ENCODE measurements at regions not wholly inside any gene's neighbourhood (a gene's known extent, or its start where the extent isn't known, plus 50 kb on each side); places are given as distances from the start of the nearest gene placed in this dataset.

DNA sequence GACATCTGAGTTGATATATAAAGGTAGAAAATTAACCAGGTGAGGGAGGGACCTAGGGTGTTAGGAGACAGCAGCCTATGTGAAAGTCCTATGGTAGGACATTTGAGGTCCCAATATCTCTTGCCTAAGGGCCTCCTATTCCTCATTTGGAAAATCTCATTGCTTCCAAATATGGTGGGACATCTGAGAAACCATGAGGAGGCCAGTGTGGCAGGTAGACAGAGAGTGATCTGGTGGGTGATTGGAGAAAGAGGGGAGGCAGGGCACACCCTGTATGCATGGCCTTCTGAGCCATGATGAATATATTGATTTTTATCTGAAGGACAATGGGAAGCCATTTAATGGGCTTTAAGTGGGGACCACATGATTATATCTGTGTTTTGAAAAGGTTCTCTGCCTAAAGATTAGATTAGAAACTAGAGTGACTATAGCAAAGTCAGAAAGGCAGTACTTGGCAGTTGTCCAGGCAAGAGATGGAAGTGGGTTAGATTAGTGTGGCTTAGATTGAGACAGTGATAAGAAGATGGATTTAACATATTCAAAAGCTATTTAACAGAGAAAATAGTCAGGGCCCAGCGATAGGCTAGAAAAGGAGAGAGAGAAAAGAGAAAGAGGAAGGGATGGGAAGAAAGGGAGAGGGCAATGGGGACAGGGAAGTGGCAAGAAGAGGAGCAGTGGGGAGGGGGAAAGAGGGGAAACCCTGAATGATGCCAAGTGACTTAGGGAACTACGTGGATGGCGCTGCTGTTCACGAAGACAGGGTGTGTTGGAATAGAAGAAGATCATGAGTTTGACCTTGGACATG, 237.2 kb upstream of the SRRM4 start:
- no peak overlapping the region for H3K9ac ChIP-seq (replicated peaks in 1 of 4; ENCODE audit: extremely low read depth in 1 of 4, low read depth in 3 of 4, low read length in 3 of 4)
- DNase-seq (ENCODE audit: low read depth in 1 of 2, low spot score in 2 of 2) = no peak
- no peak for FAIRE-seq
- no peak overlapping the region for H2AK5ac ChIP-seq (ENCODE audit: low read depth, low read length)
- no peak overlapping the region for H3K18ac ChIP-seq (ENCODE audit: extremely low read depth, low read length)
- no peak overlapping the region for H2BK120ac ChIP-seq (replicated peaks; ENCODE audit: low read depth, low read length)
- H4K8ac ChIP-seq (ENCODE audit: extremely low read depth, insufficient read depth, low read length) = no peak overlapping the region
- ChIA-PET CTCF (ENCODE audit: partially characterized antibody) (interaction anchor here (0.9 kb wide), 1 partner anchor 104 kb away, joined by 3 read pairs; no protein-coding TSS in a partner anchor), POLR2A (ENCODE audit: partially characterized antibody) (no interaction called here)
- no peak overlapping the region for H2AFZ ChIP-seq (ENCODE audit: low read length)
- H3K79me1 ChIP-seq (ENCODE audit: low read depth, low read length) = no peaks in the 10 kb centered on the region
- no peak overlapping the region for H3K56ac ChIP-seq (replicated peaks; ENCODE audit: insufficient read length, low read depth, low read length)
- H3K9me3 ChIP-seq (ENCODE audit: insufficient read depth in 2 of 2, low read depth in 1 of 2, low read length in 1 of 2) = no peaks in the 10 kb centered on the region
- no peak overlapping the region for H3K14ac ChIP-seq (ENCODE audit: insufficient read length)
- no peak overlapping the region for H4K5ac ChIP-seq (ENCODE audit: insufficient read length, low read depth, low read length)
- H3K27me3 ChIP-seq (replicated peaks in 1 of 4; ENCODE audit: control insufficient read depth in 3 of 4, extremely low read depth in 1 of 4, insufficient read depth in 3 of 4, low read length in 3 of 4) = no peaks in the 10 kb centered on the region
- no peak overlapping the region for H3K4me2 ChIP-seq (ENCODE audit: insufficient read depth in 1 of 2, low read depth in 2 of 2, low read length in 2 of 2)
- H3K79me2 ChIP-seq (ENCODE audit: control insufficient read depth in 1 of 2, insufficient read depth in 2 of 2, low read length in 2 of 2) = no peaks in the 10 kb centered on the region
- H4K91ac ChIP-seq (replicated peaks; ENCODE audit: insufficient read length, low read length) = no peak overlapping the region
- no peaks in the 10 kb centered on the region for H4K20me1 ChIP-seq (replicated peaks in 1 of 2; ENCODE audit: control insufficient read depth in 1 of 2, insufficient read depth in 2 of 2, low read length in 2 of 2)
- no peaks in the 10 kb centered on the region for H3K4me1 ChIP-seq (replicated peaks in 1 of 4; ENCODE audit: control insufficient read depth in 3 of 4, insufficient read depth in 4 of 4, low read length in 3 of 4)
- H2BK20ac ChIP-seq (ENCODE audit: low read length) = no peak overlapping the region
- no peaks in the 10 kb centered on the region for H3K36me3 ChIP-seq (ENCODE audit: control insufficient read depth in 2 of 4, insufficient read depth in 4 of 4, low read length in 3 of 4)
- no peak overlapping the region for H3K27ac ChIP-seq (ENCODE audit: low read depth, low read length)
- H2BK5ac ChIP-seq (ENCODE audit: low read depth, low read length) = no peak overlapping the region
- no peak overlapping the region for H2BK12ac ChIP-seq (ENCODE audit: low read depth, low read length)
- no peaks in the 10 kb centered on the region; the same call in 1 of the 2 replicates for H3K23me2 ChIP-seq (ENCODE audit: low read depth, low read length)
- H3K23ac ChIP-seq (ENCODE audit: insufficient read length) = no peak overlapping the region
- no peak overlapping the region for H2BK15ac ChIP-seq (ENCODE audit: low read length)
- H3K4ac ChIP-seq (replicated peaks; ENCODE audit: insufficient read length, low read depth, low read length) = no peak overlapping the region
- 94% methylated on average over 4 of the region's 4 CpGs; no CpG with 5 or more reads in 1 of the 2 experiments for WGBS, 2 experiments (ENCODE audit: extremely low coverage in 1 of 2, insufficient coverage in 1 of 2, insufficient read length in 1 of 2, insufficient replicate concordance in 2 of 2, low coverage in 1 of 2, low lambda C conversion rate in 2 of 2, missing lambda C conversion rate in 1 of 2)
- H3K4me3 ChIP-seq (ENCODE audit: extremely low read depth in 1 of 4, insufficient read depth in 2 of 4, low read depth in 3 of 4, low read length in 4 of 4) = no peak overlapping the region
- TF ChIP-seq POLR2A (IDR thresholded peaks at IDR 0.05; ENCODE audit: control extremely low read depth in 1 of 2, low read depth in 2 of 2, low read length in 2 of 2) (no peak), TAF1 (IDR thresholded peaks at IDR 0.05; ENCODE audit: low read depth, low read length) (no peak), EGR1 (IDR thresholded peaks at IDR 0.05; ENCODE audit: borderline replicate concordance, low read depth, low read length) (no peak), GABPA (IDR thresholded peaks at IDR 0.05; ENCODE audit: borderline replicate concordance, insufficient read depth, low read length) (no peak), TCF12 (IDR thresholded peaks at IDR 0.05; ENCODE audit: low read depth, low read length) (no peak), SAP30 (IDR thresholded peaks at IDR 0.05; ENCODE audit: insufficient read depth, insufficient replicate concordance, low read length) (no peak), POLR2AphosphoS5 (IDR thresholded peaks at IDR 0.05; ENCODE audit: low read depth, low read length) (no peak), SP4 (IDR thresholded peaks at IDR 0.05; ENCODE audit: low read length) (no peak), NANOG (IDR thresholded peaks at IDR 0.05; ENCODE audit: insufficient read depth, low read depth, low read length, poor library complexity, severe bottlenecking) (no peak), BACH1 (IDR thresholded peaks at IDR 0.05; ENCODE audit: low read length) (no peak), HDAC2 (IDR thresholded peaks at IDR 0.05; ENCODE audit: borderline replicate concordance in 1 of 2, low read depth in 2 of 2, low read length in 2 of 2) (no peak)
- TF ChIP-seq, protein P1, sequence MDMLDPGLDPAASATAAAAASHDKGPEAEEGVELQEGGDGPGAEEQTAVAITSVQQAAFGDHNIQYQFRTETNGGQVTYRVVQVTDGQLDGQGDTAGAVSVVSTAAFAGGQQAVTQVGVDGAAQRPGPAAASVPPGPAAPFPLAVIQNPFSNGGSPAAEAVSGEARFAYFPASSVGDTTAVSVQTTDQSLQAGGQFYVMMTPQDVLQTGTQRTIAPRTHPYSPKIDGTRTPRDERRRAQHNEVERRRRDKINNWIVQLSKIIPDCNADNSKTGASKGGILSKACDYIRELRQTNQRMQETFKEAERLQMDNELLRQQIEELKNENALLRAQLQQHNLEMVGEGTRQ (IDR thresholded peaks at IDR 0.05; ENCODE audit: low read length) = no peak
